C4-2B (cell line): ENCODE measurements at regions not wholly inside any gene's neighbourhood (a gene's known extent, or its start where the extent isn't known, plus 50 kb on each side); places are given as distances from the start of the nearest gene placed in this dataset.
"Not testable (repeated sequence)": the region's sequence is repeated elsewhere in the genome, so short reads cannot be mapped to it uniquely, and the experiment has no call there.

Experiments used
- ZFX ChIP-seq: fragments of 450-650 bp; IDR thresholded peaks from 2 replicates; pipeline ENCODE4 v1.6.1; 2017
- TF ChIP-seq, protein P1 (sequence below): fragments of 450-650 bp; conservative IDR thresholded peaks from 2 replicates; pipeline ENCODE4 v1.5.1; 2017; ENCODE audit warnings: mild to moderate bottlenecking

GRCh38 chr7:8351654-8352053, 81.8 kb upstream of the NXPH1 start:
- TF ChIP-seq, protein P1, sequence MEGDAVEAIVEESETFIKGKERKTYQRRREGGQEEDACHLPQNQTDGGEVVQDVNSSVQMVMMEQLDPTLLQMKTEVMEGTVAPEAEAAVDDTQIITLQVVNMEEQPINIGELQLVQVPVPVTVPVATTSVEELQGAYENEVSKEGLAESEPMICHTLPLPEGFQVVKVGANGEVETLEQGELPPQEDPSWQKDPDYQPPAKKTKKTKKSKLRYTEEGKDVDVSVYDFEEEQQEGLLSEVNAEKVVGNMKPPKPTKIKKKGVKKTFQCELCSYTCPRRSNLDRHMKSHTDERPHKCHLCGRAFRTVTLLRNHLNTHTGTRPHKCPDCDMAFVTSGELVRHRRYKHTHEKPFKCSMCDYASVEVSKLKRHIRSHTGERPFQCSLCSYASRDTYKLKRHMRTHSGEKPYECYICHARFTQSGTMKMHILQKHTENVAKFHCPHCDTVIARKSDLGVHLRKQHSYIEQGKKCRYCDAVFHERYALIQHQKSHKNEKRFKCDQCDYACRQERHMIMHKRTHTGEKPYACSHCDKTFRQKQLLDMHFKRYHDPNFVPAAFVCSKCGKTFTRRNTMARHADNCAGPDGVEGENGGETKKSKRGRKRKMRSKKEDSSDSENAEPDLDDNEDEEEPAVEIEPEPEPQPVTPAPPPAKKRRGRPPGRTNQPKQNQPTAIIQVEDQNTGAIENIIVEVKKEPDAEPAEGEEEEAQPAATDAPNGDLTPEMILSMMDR, result not testable (repeated sequence)
- TF ChIP-seq ZFX, result not testable (repeated sequence)
